ENCODE measurements at regions not wholly inside any gene's neighbourhood (a gene's known extent, or its start where the extent isn't known, plus 50 kb on each side); places are given as distances from the start of the nearest gene placed in this dataset.

- Histone ChIP-seq H3K27me3 (ENCODE audit: insufficient read depth, low read length) (no peaks in the 10 kb centered on the region), H3K9me3 (ENCODE audit: insufficient read depth, low read depth, low read length) (no peaks in the 10 kb centered on the region), H2BK12ac (ENCODE audit: low read length) (no peak overlapping the region), H3K36me3 (ENCODE audit: control insufficient read depth in 1 of 2, insufficient read depth in 2 of 2, low read length in 2 of 2) (no peaks in the 10 kb centered on the region), H2AK5ac (ENCODE audit: low read length) (no peak overlapping the region), H4K91ac (ENCODE audit: low read depth, low read length) (no peak overlapping the region), H3K9ac (ENCODE audit: low read length) (no peak overlapping the region), H3K18ac (ENCODE audit: low read length) (no peak overlapping the region), H3K23ac (ENCODE audit: low read length) (no peak overlapping the region), H4K8ac (ENCODE audit: low read depth, low read length) (no peak overlapping the region), H2AFZ (ENCODE audit: insufficient read depth, low read length, poor library complexity) (no peak overlapping the region), H3K79me1 (ENCODE audit: low read length) (no peaks in the 10 kb centered on the region), H3K4ac (ENCODE audit: low read depth, low read length) (no peak overlapping the region), H3K79me2 (ENCODE audit: control insufficient read depth, insufficient read depth, low read length, poor library complexity) (no peaks in the 10 kb centered on the region), H3K4me1 (ENCODE audit: control insufficient read depth in 1 of 2, insufficient read depth in 2 of 2, low read length in 2 of 2) (no peaks in the 10 kb centered on the region), H3K27ac (ENCODE audit: low read depth, low read length) (no peak overlapping the region), H3K4me2 (ENCODE audit: low read length) (no peak overlapping the region), H2BK120ac (ENCODE audit: insufficient read depth, low read length, poor library complexity) (no peak overlapping the region), H2BK5ac (ENCODE audit: low read depth, low read length, poor library complexity) (no peak overlapping the region), H3K4me3 (ENCODE audit: low read depth, low read length) (no peak overlapping the region), H3K14ac (ENCODE audit: low read length) (no peak overlapping the region), H4K12ac (ENCODE audit: low read depth, low read length) (no peak overlapping the region)
- no peak for DNase-seq
- WGBS (ENCODE audit: extremely low coverage, insufficient coverage, insufficient read length), result no CpG with 5 or more reads among the region's 1 CpG
Observed at GRCh38 chr9:105148328-105149006, 96.0 kb upstream of the SLC44A1 start.

GRCh38 chr9:105150991-105151685 lies 93.3 kb upstream of the SLC44A1 start:
- Histone ChIP-seq H4K91ac (ENCODE audit: low read depth, low read length) (no peak overlapping the region), H3K9me3 (ENCODE audit: insufficient read depth, low read depth, low read length) (no peaks in the 10 kb centered on the region), H4K8ac (ENCODE audit: low read depth, low read length) (no peak overlapping the region), H3K18ac (ENCODE audit: low read length) (no peak overlapping the region), H3K79me2 (ENCODE audit: control insufficient read depth, insufficient read depth, low read length, poor library complexity) (no peaks in the 10 kb centered on the region), H3K4me2 (ENCODE audit: low read length) (no peak overlapping the region), H2AK5ac (ENCODE audit: low read length) (no peak overlapping the region), H2AFZ (ENCODE audit: insufficient read depth, low read length, poor library complexity) (no peak overlapping the region), H4K12ac (ENCODE audit: low read depth, low read length) (no peak overlapping the region), H3K27me3 (ENCODE audit: insufficient read depth, low read length) (no peaks in the 10 kb centered on the region), H2BK5ac (ENCODE audit: low read depth, low read length, poor library complexity) (no peak overlapping the region), H3K36me3 (ENCODE audit: control insufficient read depth in 1 of 2, insufficient read depth in 2 of 2, low read length in 2 of 2) (no peaks in the 10 kb centered on the region), H3K4me3 (ENCODE audit: low read depth, low read length) (no peak overlapping the region), H3K4ac (ENCODE audit: low read depth, low read length) (no peak overlapping the region), H3K4me1 (ENCODE audit: control insufficient read depth in 1 of 2, insufficient read depth in 2 of 2, low read length in 2 of 2) (no peaks in the 10 kb centered on the region), H3K14ac (ENCODE audit: low read length) (no peak overlapping the region), H2BK12ac (ENCODE audit: low read length) (no peak overlapping the region), H3K79me1 (ENCODE audit: low read length) (no peaks in the 10 kb centered on the region), H3K23ac (ENCODE audit: low read length) (no peak overlapping the region), H3K27ac (ENCODE audit: low read depth, low read length) (no peak overlapping the region), H3K9ac (ENCODE audit: low read length) (no peak overlapping the region), H2BK120ac (ENCODE audit: insufficient read depth, low read length, poor library complexity) (no peak overlapping the region)
- peak; percentile 21 to 58 for DNase-seq
- WGBS (ENCODE audit: extremely low coverage, insufficient coverage, insufficient read length), result no CpG with 5 or more reads among the region's 2 CpGs

GRCh38 chr9:105151686-105151995 lies 92.8 kb upstream of the SLC44A1 start:
- DNase-seq, result no peak
- Histone ChIP-seq H3K79me2 (ENCODE audit: control insufficient read depth, insufficient read depth, low read length, poor library complexity) (no peaks in the 10 kb centered on the region), H3K9ac (ENCODE audit: low read length) (no peak overlapping the region), H3K79me1 (ENCODE audit: low read length) (no peaks in the 10 kb centered on the region), H4K91ac (ENCODE audit: low read depth, low read length) (no peak overlapping the region), H4K8ac (ENCODE audit: low read depth, low read length) (no peak overlapping the region), H3K36me3 (ENCODE audit: control insufficient read depth in 1 of 2, insufficient read depth in 2 of 2, low read length in 2 of 2) (no peaks in the 10 kb centered on the region), H2AFZ (ENCODE audit: insufficient read depth, low read length, poor library complexity) (no peak overlapping the region), H2AK5ac (ENCODE audit: low read length) (no peak overlapping the region), H3K4ac (ENCODE audit: low read depth, low read length) (no peak overlapping the region), H2BK5ac (ENCODE audit: low read depth, low read length, poor library complexity) (no peak overlapping the region), H3K23ac (ENCODE audit: low read length) (no peak overlapping the region), H3K27ac (ENCODE audit: low read depth, low read length) (no peak overlapping the region), H3K18ac (ENCODE audit: low read length) (no peak overlapping the region), H3K14ac (ENCODE audit: low read length) (no peak overlapping the region), H3K4me1 (ENCODE audit: control insufficient read depth in 1 of 2, insufficient read depth in 2 of 2, low read length in 2 of 2) (no peaks in the 10 kb centered on the region), H2BK12ac (ENCODE audit: low read length) (no peak overlapping the region), H2BK120ac (ENCODE audit: insufficient read depth, low read length, poor library complexity) (no peak overlapping the region), H3K4me3 (ENCODE audit: low read depth, low read length) (no peak overlapping the region), H3K4me2 (ENCODE audit: low read length) (no peak overlapping the region), H3K27me3 (ENCODE audit: insufficient read depth, low read length) (no peaks in the 10 kb centered on the region), H4K12ac (ENCODE audit: low read depth, low read length) (no peak overlapping the region), H3K9me3 (ENCODE audit: insufficient read depth, low read depth, low read length) (no peaks in the 10 kb centered on the region)
- WGBS (ENCODE audit: extremely low coverage, insufficient coverage, insufficient read length), result no CpG with 5 or more reads among the region's 3 CpGs

- no peak overlapping the region for H3K4ac ChIP-seq (ENCODE audit: low read depth, low read length)
- H3K4me3 ChIP-seq (ENCODE audit: low read depth, low read length), result no peak overlapping the region
- H3K36me3 ChIP-seq (ENCODE audit: control insufficient read depth in 1 of 2, insufficient read depth in 2 of 2, low read length in 2 of 2), result no peaks in the 10 kb centered on the region
- H3K14ac ChIP-seq (ENCODE audit: low read length), result no peak overlapping the region
- H2BK12ac ChIP-seq (ENCODE audit: low read length), result no peak overlapping the region
- DNase-seq, result peak in 1 of 2 donors; percentile 13
- H3K9me3 ChIP-seq (ENCODE audit: insufficient read depth, low read depth, low read length), result no peaks in the 10 kb centered on the region
- no peak overlapping the region for H4K8ac ChIP-seq (ENCODE audit: low read depth, low read length)
- H2AFZ ChIP-seq (ENCODE audit: insufficient read depth, low read length, poor library complexity), result no peak overlapping the region
- no peak overlapping the region for H4K91ac ChIP-seq (ENCODE audit: low read depth, low read length)
- no peak overlapping the region for H3K27ac ChIP-seq (ENCODE audit: low read depth, low read length)
- H3K4me2 ChIP-seq (ENCODE audit: low read length), result no peak overlapping the region
- no peak overlapping the region for H4K12ac ChIP-seq (ENCODE audit: low read depth, low read length)
- H3K79me1 ChIP-seq (ENCODE audit: low read length), result no peaks in the 10 kb centered on the region
- no peaks in the 10 kb centered on the region for H3K4me1 ChIP-seq (ENCODE audit: control insufficient read depth in 1 of 2, insufficient read depth in 2 of 2, low read length in 2 of 2)
- no peak overlapping the region for H2BK120ac ChIP-seq (ENCODE audit: insufficient read depth, low read length, poor library complexity)
- WGBS (ENCODE audit: extremely low coverage, insufficient coverage, insufficient read length), result no CpG with 5 or more reads among the region's 2 CpGs
- no peaks in the 10 kb centered on the region for H3K79me2 ChIP-seq (ENCODE audit: control insufficient read depth, insufficient read depth, low read length, poor library complexity)
- no peak overlapping the region for H3K23ac ChIP-seq (ENCODE audit: low read length)
- no peak overlapping the region for H3K9ac ChIP-seq (ENCODE audit: low read length)
- H3K18ac ChIP-seq (ENCODE audit: low read length), result no peak overlapping the region
- no peaks in the 10 kb centered on the region for H3K27me3 ChIP-seq (ENCODE audit: insufficient read depth, low read length)
- no peak overlapping the region for H2AK5ac ChIP-seq (ENCODE audit: low read length)
- H2BK5ac ChIP-seq (ENCODE audit: low read depth, low read length, poor library complexity), result no peak overlapping the region
Observed at GRCh38 chr9:105154723-105155191, 89.7 kb upstream of the SLC44A1 start.
